MM.1S (cell line): ENCODE measurements at regions not wholly inside any gene's neighbourhood (a gene's known extent, or its start where the extent isn't known, plus 50 kb on each side); places are given as distances from the start of the nearest gene placed in this dataset.

Experiments used
- EZH2 ChIP-seq: fragments of 300-600 bp; sonication (generic); optimal IDR thresholded peaks from 2 replicates; pipeline ENCODE3; 2017; ENCODE audit warnings: low read depth, mild to moderate bottlenecking, antibody characterized with exemption, low read length, mixed read lengths
- TF ChIP-seq, protein P1 (sequence below): fragments of 300-600 bp; sonication (generic); IDR thresholded peaks from 2 replicates; pipeline ENCODE4 v1.5.1; 2016; ENCODE audit warnings: antibody characterized with exemption, low read length, mixed read lengths

DNA sequence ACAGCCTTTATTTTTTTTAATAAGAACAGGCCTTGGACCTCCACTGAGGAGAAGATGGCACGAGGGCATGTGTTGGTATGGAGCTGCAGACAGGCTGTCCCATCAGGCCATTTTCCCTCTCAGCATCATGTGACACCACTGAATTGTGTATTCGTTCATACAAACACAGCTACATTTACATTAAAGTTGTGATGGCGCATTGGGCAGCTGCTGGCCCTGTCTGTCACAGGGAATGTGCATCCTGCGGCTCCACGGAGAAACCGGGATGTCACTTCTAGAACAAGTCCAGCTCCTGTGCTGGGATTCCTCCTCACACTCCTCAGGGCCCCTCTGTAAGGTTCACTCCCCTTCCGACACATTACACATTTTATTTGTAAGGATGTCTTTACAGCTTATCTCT, 147.6 kb upstream of the TNR start:
- no peak for TF ChIP-seq EZH2
- TF ChIP-seq, protein P1, sequence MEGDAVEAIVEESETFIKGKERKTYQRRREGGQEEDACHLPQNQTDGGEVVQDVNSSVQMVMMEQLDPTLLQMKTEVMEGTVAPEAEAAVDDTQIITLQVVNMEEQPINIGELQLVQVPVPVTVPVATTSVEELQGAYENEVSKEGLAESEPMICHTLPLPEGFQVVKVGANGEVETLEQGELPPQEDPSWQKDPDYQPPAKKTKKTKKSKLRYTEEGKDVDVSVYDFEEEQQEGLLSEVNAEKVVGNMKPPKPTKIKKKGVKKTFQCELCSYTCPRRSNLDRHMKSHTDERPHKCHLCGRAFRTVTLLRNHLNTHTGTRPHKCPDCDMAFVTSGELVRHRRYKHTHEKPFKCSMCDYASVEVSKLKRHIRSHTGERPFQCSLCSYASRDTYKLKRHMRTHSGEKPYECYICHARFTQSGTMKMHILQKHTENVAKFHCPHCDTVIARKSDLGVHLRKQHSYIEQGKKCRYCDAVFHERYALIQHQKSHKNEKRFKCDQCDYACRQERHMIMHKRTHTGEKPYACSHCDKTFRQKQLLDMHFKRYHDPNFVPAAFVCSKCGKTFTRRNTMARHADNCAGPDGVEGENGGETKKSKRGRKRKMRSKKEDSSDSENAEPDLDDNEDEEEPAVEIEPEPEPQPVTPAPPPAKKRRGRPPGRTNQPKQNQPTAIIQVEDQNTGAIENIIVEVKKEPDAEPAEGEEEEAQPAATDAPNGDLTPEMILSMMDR, result no peak
